ENCODE measurements at regions not wholly inside any gene's neighbourhood (a gene's known extent, or its start where the extent isn't known, plus 50 kb on each side); places are given as distances from the start of the nearest gene placed in this dataset.
A peak's percentile ranks its signal among the peaks of the same experiment; 100 is the strongest.

GRCh38 chr10:52951824-52952223 lies 179.2 kb upstream of the MBL2 start:
- peak; percentile 59 to 76 (median 66) for TF ChIP-seq CTCF (IDR thresholded peaks at IDR 0.05)
- TF ChIP-seq POLR2A (IDR thresholded peaks at IDR 0.05) = no peak
